Astrocyte of the spinal cord (primary cell): ENCODE measurements at regions not wholly inside any gene's neighbourhood (a gene's known extent, or its start where the extent isn't known, plus 50 kb on each side); places are given as distances from the start of the nearest gene placed in this dataset.

Experiments used
- DNase-seq: peaks from one replicate; pipeline ENCODE4 v3.0.0; 2011; ENCODE audit warnings: low read depth, low spot score
- H3K4me3 ChIP-seq: 2 replicates; pipeline ENCODE4 v1.5.1; 2011; ENCODE audit warnings: low read depth, mild to moderate bottlenecking, low read length, moderate library complexity
- in situ Hi-C: cut with HindIII; loops from 2 replicates; pipeline ENCODE4 v1.10.0; 2017; ENCODE audit warnings: low sequenced_read_pairs
- TF ChIP-seq, protein P1 (sequence below): IDR thresholded peaks from 2 replicates; pipeline ENCODE4 v1.5.1; 2012; ENCODE audit warnings: low read depth, mild to moderate bottlenecking, low read length, inconsistent platforms

DNA sequence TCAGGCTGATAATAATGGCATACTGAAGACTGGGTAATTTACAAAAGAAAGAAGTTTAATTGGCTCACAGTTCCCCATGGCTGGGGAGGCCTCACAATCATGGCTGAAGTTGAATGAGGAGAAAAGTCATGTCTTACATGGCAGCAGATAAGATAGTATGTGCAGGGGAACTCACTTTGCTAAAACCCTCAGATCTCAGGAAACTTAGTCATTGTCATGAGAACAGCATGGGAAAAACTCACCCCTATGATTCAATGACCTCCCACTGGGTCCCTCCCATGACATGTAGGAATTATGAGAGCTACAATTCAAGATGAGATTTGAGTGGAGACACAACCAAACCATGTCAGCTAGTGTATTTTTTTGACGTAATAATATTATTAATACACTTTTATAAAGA is 149.8 kb upstream of the BOD1L1 start:
- H3K4me3 ChIP-seq = no peak overlapping the region
- DNase-seq = peak; percentile 30
- TF ChIP-seq, protein P1, sequence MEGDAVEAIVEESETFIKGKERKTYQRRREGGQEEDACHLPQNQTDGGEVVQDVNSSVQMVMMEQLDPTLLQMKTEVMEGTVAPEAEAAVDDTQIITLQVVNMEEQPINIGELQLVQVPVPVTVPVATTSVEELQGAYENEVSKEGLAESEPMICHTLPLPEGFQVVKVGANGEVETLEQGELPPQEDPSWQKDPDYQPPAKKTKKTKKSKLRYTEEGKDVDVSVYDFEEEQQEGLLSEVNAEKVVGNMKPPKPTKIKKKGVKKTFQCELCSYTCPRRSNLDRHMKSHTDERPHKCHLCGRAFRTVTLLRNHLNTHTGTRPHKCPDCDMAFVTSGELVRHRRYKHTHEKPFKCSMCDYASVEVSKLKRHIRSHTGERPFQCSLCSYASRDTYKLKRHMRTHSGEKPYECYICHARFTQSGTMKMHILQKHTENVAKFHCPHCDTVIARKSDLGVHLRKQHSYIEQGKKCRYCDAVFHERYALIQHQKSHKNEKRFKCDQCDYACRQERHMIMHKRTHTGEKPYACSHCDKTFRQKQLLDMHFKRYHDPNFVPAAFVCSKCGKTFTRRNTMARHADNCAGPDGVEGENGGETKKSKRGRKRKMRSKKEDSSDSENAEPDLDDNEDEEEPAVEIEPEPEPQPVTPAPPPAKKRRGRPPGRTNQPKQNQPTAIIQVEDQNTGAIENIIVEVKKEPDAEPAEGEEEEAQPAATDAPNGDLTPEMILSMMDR = no peak
- in situ Hi-C loops = no loop called here

GRCh38 chr4:13778367-13778766 is 150.8 kb upstream of the BOD1L1 start:
- H3K4me3 ChIP-seq = no peak overlapping the region
- in situ Hi-C loops = no loop called here
- TF ChIP-seq, protein P1 = no peak
- no peak for DNase-seq

- no peak overlapping the region for H3K4me3 ChIP-seq
- in situ Hi-C loops = no loop called here
- DNase-seq = no peak
- TF ChIP-seq, protein P1 = no peak
Observed at GRCh38 chr4:13782231-13782630, 154.7 kb upstream of the BOD1L1 start.

- TF ChIP-seq, protein P1 = no peak
- H3K4me3 ChIP-seq = no peak overlapping the region
- in situ Hi-C loops = no loop called here
- DNase-seq = peak; percentile 30
Observed at GRCh38 chr4:13783800-13784411, 156.4 kb upstream of the BOD1L1 start.

GRCh38 chr4:13793020-13793710 is 165.6 kb upstream of the BOD1L1 start:
- no peak overlapping the region for H3K4me3 ChIP-seq
- DNase-seq = no peak
- in situ Hi-C loops = no loop called here
- TF ChIP-seq, protein P1 = no peak

DNA sequence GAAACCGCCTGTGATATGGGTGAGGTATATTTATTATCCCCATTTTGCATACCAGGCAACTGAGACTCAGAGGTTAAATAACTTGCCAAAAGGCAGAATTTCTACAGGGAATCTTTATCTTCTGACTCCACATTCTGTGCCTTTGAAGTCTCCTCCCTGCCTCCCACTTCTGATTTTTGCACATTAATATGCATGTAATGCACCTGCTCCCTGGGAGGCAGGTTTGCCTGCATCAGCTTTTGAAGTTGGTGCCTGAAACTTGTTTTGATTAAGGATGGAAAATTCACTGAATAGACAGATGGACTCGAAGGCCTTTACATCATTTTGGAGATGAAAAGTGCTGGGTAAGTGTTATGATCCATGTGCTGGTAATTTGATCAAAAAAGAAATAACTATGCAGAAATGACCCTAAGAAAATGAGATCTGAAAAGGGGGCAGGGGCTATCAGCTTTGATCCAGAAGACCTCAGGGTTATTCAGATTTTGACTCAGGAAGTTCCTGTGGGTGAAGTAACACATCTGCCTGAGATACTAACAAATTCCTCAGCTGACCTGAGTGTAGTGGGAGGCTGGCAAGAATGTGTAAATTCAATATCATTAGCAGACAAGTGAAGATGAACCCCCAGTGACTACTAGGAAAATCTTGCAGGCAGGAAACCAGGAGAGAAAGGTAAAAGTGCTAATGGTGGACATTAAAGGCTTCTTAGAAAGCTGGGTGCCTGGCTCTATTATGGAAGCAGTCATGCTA is 167.5 kb upstream of the BOD1L1 start:
- TF ChIP-seq, protein P1 = no peak
- in situ Hi-C loops = no loop called here
- H3K4me3 ChIP-seq = no peak overlapping the region
- no peak for DNase-seq
